GM12864 (cell line): ENCODE measurements at regions not wholly inside any gene's neighbourhood (a gene's known extent, or its start where the extent isn't known, plus 50 kb on each side); places are given as distances from the start of the nearest gene placed in this dataset.
"Not testable (repeated sequence)": the region's sequence is repeated elsewhere in the genome, so short reads cannot be mapped to it uniquely, and the experiment has no call there.

ENCODE experiments used
- DNase-seq: peaks from one replicate; pipeline ENCODE4 v3.0.0-alpha.2; 2011; ENCODE audit warnings: low read depth
- H3K4me3 ChIP-seq: 2 replicates; pipeline ENCODE4 v1.5.1; 2011; ENCODE audit warnings: mild to moderate bottlenecking, low read depth, low read length, control low read depth
- TF ChIP-seq, protein P1 (sequence below): IDR thresholded peaks from 2 replicates; pipeline ENCODE4 v1.5.1; 2011; ENCODE audit warnings: low read depth, mild to moderate bottlenecking, moderate library complexity, low read length, control low read depth, inconsistent platforms; ENCODE audit errors: missing control alignments

DNA sequence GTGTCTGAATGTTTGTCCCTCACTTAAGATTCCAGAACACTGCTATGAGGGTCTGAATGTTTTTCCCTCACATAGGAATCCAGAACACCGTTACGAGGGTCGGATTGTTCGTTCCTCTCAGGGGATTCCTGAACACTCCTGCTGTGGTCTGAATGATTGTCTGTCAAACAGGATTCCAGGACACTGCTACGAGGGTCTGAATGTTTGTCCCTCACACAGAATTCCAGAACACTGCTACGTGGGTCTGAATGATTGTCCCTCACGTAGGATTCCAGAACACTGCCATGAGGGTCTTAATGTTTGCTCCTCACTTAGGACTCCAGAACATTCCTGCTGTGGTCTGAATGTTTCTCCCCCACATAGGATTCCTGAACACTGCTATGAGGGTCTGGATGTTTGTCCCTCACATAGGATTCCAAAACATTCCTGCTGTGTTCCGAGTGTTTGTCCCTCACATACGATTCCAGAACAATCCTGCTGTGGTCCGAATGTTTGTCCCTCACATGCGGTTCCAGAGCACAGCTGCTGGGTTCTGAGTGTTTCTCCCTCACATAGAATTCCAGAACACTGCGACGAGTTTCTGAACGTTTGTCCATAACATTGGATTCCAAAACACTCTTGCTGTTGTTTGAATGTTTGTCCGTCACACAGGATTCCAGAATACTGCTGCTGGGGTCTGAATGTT is 199.5 kb downstream of the FOXD4L6 start:
- DNase-seq, result no peak
- TF ChIP-seq, protein P1, sequence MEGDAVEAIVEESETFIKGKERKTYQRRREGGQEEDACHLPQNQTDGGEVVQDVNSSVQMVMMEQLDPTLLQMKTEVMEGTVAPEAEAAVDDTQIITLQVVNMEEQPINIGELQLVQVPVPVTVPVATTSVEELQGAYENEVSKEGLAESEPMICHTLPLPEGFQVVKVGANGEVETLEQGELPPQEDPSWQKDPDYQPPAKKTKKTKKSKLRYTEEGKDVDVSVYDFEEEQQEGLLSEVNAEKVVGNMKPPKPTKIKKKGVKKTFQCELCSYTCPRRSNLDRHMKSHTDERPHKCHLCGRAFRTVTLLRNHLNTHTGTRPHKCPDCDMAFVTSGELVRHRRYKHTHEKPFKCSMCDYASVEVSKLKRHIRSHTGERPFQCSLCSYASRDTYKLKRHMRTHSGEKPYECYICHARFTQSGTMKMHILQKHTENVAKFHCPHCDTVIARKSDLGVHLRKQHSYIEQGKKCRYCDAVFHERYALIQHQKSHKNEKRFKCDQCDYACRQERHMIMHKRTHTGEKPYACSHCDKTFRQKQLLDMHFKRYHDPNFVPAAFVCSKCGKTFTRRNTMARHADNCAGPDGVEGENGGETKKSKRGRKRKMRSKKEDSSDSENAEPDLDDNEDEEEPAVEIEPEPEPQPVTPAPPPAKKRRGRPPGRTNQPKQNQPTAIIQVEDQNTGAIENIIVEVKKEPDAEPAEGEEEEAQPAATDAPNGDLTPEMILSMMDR, result no peak
- no peak overlapping the region for H3K4me3 ChIP-seq

DNA sequence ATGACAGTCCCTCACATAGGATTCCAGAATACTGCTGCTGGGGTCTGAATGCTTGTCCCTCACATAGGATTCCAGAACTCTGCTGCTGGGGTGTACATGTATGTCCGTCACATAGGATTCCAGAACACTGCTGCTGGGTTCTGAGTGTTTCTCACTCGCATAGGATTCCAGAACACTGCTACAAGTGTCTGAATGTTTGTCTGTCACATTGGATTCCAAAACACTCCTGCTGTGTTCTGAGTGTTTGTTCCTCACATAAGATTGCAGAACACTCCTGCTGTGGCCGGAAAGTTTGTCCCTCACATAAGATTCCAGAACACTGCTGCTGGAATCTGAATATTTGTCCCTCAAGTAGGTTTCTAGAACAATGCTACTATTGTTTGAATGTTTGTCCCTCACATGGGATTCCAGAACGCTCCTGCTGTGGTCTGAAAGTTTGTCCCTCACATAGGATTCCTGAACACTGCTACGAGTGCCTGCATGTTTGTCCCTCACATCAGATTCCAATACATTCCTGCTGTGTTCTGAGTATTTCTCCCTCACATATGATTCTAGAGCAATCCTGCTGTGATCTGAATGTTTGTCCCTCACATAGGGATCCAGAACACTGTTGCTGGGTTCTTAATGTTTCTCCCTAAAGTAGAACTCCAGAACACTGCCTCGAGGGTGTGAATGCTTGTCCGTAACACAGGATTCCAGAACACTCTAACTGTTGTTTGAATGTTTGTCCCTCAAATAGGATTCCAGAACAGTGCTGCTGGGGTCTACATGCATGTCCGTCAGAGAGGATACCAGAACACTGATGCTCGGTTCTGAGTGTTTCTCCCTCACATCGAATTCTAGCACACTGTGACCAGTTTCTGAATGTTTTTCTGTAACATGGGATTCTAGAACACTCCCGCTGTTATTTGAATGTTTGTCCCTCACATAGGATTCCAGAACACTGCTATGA is 200.4 kb downstream of the FOXD4L6 start:
- no peak overlapping the region for H3K4me3 ChIP-seq
- DNase-seq, result no peak
- TF ChIP-seq, protein P1, result no peak

DNA sequence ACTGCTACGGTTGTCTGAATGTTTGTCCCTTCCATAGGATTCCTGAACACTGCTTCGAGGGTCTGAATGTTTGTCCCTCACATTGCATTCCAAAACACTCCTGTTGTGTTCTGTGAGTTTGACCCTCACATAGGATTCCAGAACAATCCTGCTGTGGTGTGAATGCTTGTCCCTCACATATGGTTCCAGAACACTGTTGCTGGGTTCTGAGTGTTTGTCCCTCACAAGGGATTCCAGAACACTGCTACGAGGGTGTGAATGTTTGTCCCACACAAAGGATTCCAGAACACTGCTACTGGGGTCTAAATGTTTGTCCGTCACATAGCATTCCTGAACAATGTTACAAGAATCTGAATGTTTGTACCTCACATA is 201.2 kb downstream of the FOXD4L6 start:
- TF ChIP-seq, protein P1, result no peak
- DNase-seq, result no peak
- no peak overlapping the region for H3K4me3 ChIP-seq

DNA sequence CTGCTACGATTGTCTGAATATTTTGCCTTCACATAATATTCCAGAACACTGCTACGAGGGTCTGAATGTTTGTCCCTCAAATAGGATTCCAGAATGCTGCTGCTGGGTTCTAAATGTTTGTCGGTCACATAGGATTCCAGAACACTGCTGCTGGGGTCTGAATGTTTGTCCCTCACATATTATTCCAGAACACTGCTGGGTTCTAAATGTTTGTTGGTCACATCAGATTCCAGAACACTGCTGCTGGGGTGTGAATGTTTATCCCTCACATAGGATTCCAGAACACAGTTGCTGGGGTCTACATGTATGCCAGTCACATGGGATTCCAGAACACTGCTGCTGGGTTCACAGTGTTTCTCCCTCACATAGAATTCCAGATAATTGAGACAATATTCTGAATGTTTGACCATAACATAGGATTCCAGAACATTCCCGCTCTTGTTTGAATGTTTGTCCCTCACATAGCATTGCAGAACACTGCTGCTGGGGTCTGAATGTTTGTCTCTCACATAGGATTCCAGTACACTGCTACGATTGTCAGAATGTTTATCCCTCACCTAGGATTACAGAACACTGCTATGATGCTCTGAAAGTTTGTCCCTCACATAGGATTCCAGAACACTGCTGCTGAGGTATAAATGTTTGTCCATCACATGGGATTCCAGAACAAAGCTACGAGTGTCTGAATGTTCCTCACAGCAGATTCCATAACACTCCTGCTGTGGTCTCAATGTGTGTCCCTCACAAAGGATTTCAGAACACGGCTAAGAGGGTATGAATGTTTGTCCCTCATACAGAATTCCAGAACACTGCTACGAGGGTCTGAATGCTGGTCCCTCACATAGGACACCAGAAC is 201.8 kb downstream of the FOXD4L6 start:
- TF ChIP-seq, protein P1, result no peak
- DNase-seq, result no peak
- no peak overlapping the region for H3K4me3 ChIP-seq

DNA sequence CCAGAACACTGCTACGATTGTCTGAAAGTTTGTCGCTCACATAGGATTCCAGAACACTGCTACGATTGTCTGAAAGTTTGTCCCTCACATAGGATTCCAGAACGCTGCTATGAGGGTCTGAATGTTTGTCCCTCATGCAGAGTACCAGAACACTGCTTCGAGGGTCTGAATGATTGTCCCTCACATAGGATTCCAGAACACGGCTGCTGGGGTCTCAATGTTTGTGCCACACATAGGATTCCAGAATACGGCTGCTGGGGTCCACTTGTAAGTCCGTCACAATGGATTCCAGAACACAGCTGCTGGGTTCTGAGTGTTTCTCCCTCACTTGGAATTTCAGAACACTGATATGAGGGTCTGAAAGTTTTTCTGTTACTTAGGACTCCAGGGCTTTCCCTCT is 203.3 kb downstream of the FOXD4L6 start:
- H3K4me3 ChIP-seq, result no peak overlapping the region
- TF ChIP-seq, protein P1, result no peak

DNA sequence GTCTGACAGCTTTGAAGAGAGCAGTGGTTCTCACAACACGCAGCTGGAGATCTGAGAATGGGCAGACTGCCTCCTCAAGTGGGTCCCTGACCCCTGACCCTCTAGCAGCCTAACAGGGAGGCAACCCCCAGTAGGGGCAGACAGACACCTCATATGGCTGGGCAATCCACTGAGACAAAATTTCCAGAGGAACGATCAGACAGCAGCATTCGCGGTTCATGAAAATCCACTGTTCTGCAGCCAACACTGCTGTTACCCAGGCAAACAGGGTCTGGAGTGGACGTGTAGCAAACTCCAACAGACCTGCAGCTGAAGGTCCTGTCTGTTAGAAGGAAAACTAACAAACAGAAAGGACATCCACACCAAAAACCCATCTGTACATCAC is 212.1 kb downstream of the FOXD4L6 start:
- H3K4me3 ChIP-seq, DNase-seq: not testable (repeated sequence)

More for the DNA sequence above, 203.3 kb downstream of the FOXD4L6 start:
- no peak for DNase-seq

DNA sequence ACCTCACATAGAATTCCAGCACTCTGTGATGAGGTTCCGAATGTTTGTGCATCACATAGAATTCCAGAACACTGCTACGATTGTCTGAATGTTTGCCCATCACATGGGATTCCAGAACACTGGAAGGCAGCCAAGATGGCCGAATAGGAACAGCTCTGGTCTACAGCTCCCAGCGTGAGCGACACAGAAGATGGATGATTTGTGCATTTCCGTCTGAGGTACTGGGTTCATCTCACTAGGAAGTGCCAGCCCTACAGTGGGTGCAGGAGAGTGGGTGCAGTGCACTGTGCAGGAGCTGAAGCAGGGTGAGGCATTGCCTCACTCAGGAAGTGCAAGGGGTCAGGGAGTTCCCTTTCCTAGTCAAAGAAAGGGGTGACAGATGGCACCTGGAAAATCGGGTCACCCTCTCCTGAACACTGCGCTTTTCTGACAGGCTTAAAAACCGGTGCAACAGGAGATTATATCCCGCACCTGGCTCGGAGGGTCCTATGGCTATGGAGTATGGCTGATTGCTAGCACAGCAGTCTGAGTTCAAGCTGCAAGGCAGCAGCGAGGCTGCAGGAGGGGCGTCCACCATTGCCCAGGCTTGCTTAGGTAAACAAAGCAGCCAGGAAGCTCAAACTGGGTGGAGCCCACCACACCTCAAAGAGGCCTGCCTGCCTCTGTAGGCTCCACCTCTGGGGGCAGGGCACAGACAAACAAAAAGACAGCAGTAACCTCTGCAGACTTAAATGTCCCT is 212.7 kb downstream of the FOXD4L6 start:
- DNase-seq, H3K4me3 ChIP-seq: not testable (repeated sequence)
